DND-41 (cell line): ENCODE measurements at regions not wholly inside any gene's neighbourhood (a gene's known extent, or its start where the extent isn't known, plus 50 kb on each side); places are given as distances from the start of the nearest gene placed in this dataset.

Experiments
- EZH2 ChIP-seq: IDR thresholded peaks from 3 replicates; pipeline ENCODE4 v1.6.1; 2012; ENCODE audit warnings: borderline replicate concordance, low read depth, mild to moderate bottlenecking, moderate library complexity, low read length, inconsistent platforms; ENCODE audit not compliant: severe bottlenecking
- TF ChIP-seq, protein P1 (sequence below): IDR thresholded peaks from 2 replicates; pipeline ENCODE4 v1.5.1; 2012; ENCODE audit warnings: borderline replicate concordance, low read length, moderate library complexity, mild to moderate bottlenecking; ENCODE audit not compliant: poor library complexity, severe bottlenecking; ENCODE audit errors: extremely low read depth

- no peak for TF ChIP-seq EZH2
- TF ChIP-seq, protein P1, sequence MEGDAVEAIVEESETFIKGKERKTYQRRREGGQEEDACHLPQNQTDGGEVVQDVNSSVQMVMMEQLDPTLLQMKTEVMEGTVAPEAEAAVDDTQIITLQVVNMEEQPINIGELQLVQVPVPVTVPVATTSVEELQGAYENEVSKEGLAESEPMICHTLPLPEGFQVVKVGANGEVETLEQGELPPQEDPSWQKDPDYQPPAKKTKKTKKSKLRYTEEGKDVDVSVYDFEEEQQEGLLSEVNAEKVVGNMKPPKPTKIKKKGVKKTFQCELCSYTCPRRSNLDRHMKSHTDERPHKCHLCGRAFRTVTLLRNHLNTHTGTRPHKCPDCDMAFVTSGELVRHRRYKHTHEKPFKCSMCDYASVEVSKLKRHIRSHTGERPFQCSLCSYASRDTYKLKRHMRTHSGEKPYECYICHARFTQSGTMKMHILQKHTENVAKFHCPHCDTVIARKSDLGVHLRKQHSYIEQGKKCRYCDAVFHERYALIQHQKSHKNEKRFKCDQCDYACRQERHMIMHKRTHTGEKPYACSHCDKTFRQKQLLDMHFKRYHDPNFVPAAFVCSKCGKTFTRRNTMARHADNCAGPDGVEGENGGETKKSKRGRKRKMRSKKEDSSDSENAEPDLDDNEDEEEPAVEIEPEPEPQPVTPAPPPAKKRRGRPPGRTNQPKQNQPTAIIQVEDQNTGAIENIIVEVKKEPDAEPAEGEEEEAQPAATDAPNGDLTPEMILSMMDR, result no peak
Measured at GRCh38 chr19:28558783-28559182, 654.2 kb downstream of the UQCRFS1 start.
